SK-N-SH (cell line): ENCODE measurements at regions not wholly inside any gene's neighbourhood (a gene's known extent, or its start where the extent isn't known, plus 50 kb on each side); places are given as distances from the start of the nearest gene placed in this dataset.

Source experiments
- CTCF ChIP-seq: fragments of 200-600 bp; sonication (generic); IDR thresholded peaks from 2 replicates; pipeline ENCODE4 v1.6.1; 2017; ENCODE audit warnings: antibody characterized with exemption, mild to moderate bottlenecking, moderate library complexity
- EP300 ChIP-seq, 2 experiments: IDR thresholded peaks; 2 replicates each; pipeline versions ENCODE4 v1.4.0 to v1.6.1; 2012; ENCODE audit warnings: borderline replicate concordance in 1 of 2, low read depth in 1 of 2, low read length in 1 of 2
- EZH2phosphoT487 ChIP-seq: fragments of 200-600 bp; sonication (generic); IDR thresholded peaks from 2 replicates; pipeline ENCODE4 v1.6.1; 2017; ENCODE audit warnings: low read depth, mixed run types, mild to moderate bottlenecking, antibody characterized with exemption, moderate library complexity, borderline replicate concordance
- POLR2AphosphoS5 ChIP-seq: IDR thresholded peaks from 2 replicates; pipeline ENCODE4 v1.6.1; 2012; ENCODE audit warnings: low read depth, low read length
- RFX5 ChIP-seq: IDR thresholded peaks from 2 replicates; pipeline ENCODE4 v1.6.1; 2012; ENCODE audit warnings: mild to moderate bottlenecking, improper control_type of control experiment, low read length
- SIN3A ChIP-seq: IDR thresholded peaks from 2 replicates; pipeline ENCODE4 v1.6.1; 2012; ENCODE audit warnings: low read depth, mild to moderate bottlenecking, low read length, moderate library complexity, borderline replicate concordance

- no peak for TF ChIP-seq EZH2phosphoT487
- TF ChIP-seq CTCF, result no peak
- no peak for TF ChIP-seq EP300 (IDR thresholded peaks at IDR 0.05; ENCODE audit: borderline replicate concordance in 1 of 2, low read depth in 1 of 2, low read length in 1 of 2)
- no peak for TF ChIP-seq SIN3A
- no peak for TF ChIP-seq RFX5
- no peak for TF ChIP-seq POLR2AphosphoS5
These were observed 442.4 kb upstream of the GRM7 start for GRCh38 chr3:6418485-6418884.
